Liver (tissue), 3 donors: ENCODE measurements at regions not wholly inside any gene's neighbourhood (a gene's known extent, or its start where the extent isn't known, plus 50 kb on each side); places are given as distances from the start of the nearest gene placed in this dataset.
"Not testable (repeated sequence)": the region's sequence is repeated elsewhere in the genome, so short reads cannot be mapped to it uniquely, and the experiment has no call there.

ENCODE experiments used
- EGR1 ChIP-seq, 2 donors: IDR thresholded peaks; 2 replicates each; pipeline ENCODE4 v1.6.1; 2016 to 2018; ENCODE audit warnings: antibody characterized with exemption in 2 of 2, low read depth in 2 of 2
- GABPA ChIP-seq, 2 donors: IDR thresholded peaks in 1 of 2; conservative IDR thresholded peaks in 1 of 2; 2 replicates each; pipeline ENCODE4 v1.6.1; 2016; ENCODE audit warnings: antibody characterized with exemption in 2 of 2, mild to moderate bottlenecking in 1 of 2, moderate library complexity in 1 of 2
- JUND ChIP-seq, 2 donors: IDR thresholded peaks; 2 replicates each; pipeline ENCODE4 v1.6.1; 2016; ENCODE audit warnings: antibody characterized with exemption in 2 of 2
- NR2F2 ChIP-seq: IDR thresholded peaks from 2 replicates; pipeline ENCODE4 v1.6.1; 2016; ENCODE audit warnings: antibody characterized with exemption
- RAD21 ChIP-seq, 2 donors: IDR thresholded peaks; 2 replicates each; pipeline ENCODE4 v1.6.1; 2016; ENCODE audit warnings: antibody characterized with exemption in 2 of 2, mild to moderate bottlenecking in 2 of 2
- RXRA ChIP-seq, 2 donors: IDR thresholded peaks; 2 replicates each; pipeline ENCODE4 v1.6.1; 2017 to 2018; ENCODE audit warnings: antibody characterized with exemption in 2 of 2, mild to moderate bottlenecking in 1 of 2
- SP1 ChIP-seq: IDR thresholded peaks from 2 replicates; pipeline ENCODE4 v1.6.1; 2018; ENCODE audit warnings: antibody characterized with exemption, mild to moderate bottlenecking
- TAF1 ChIP-seq: conservative IDR thresholded peaks from 2 replicates; pipeline ENCODE4 v1.6.1; 2016; ENCODE audit warnings: antibody characterized with exemption, mild to moderate bottlenecking
- YY1 ChIP-seq: IDR thresholded peaks from 2 replicates; pipeline ENCODE4 v1.6.1; 2016; ENCODE audit warnings: antibody characterized with exemption, mild to moderate bottlenecking
- TF ChIP-seq, protein P1 (sequence below): fragments of 150-350 bp; IDR thresholded peaks from 2 replicates; pipeline ENCODE4 v1.5.1; 2017; ENCODE audit warnings: improper control_type of control experiment, low read depth, low read length; ENCODE audit not compliant: missing input control
- TF ChIP-seq, protein P2 (sequence below): IDR thresholded peaks from 2 replicates; pipeline ENCODE4 v1.6.1; 2016; ENCODE audit warnings: antibody characterized with exemption
- TF ChIP-seq, protein P3 (sequence below): IDR thresholded peaks from 2 replicates; pipeline ENCODE4 v1.6.1; 2016; ENCODE audit warnings: antibody characterized with exemption, mild to moderate bottlenecking
- TF ChIP-seq, protein P4 (sequence below): IDR thresholded peaks from 2 replicates; pipeline ENCODE4 v1.6.1; 2016; ENCODE audit warnings: antibody characterized with exemption
- TF ChIP-seq, protein P5 (sequence below): IDR thresholded peaks from 2 replicates; pipeline ENCODE4 v1.6.1; 2016; ENCODE audit warnings: antibody characterized with exemption
- donor health status: healthy.
- donor health status: healthy.

DNA sequence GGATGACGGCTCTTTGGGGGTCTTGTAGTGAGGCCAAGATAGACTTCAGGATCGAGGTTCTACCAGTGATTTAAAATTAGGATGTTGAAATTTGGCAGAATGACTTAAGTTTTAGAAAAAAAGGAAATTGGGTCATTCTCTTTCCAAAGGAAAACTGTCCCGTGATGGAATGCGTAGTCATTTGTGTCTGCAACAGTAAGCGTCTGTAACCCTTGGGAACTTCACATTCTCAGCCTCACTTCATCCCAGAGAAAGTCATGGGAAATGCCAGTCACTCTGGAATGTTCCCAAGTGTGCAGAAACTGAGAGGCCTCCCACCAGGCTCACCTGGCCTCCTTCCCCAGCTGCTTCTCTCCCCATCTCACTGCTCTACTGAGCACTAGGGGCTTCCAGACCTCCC is 5441.4 kb upstream of the TPTE start:
- TF ChIP-seq, protein P1, sequence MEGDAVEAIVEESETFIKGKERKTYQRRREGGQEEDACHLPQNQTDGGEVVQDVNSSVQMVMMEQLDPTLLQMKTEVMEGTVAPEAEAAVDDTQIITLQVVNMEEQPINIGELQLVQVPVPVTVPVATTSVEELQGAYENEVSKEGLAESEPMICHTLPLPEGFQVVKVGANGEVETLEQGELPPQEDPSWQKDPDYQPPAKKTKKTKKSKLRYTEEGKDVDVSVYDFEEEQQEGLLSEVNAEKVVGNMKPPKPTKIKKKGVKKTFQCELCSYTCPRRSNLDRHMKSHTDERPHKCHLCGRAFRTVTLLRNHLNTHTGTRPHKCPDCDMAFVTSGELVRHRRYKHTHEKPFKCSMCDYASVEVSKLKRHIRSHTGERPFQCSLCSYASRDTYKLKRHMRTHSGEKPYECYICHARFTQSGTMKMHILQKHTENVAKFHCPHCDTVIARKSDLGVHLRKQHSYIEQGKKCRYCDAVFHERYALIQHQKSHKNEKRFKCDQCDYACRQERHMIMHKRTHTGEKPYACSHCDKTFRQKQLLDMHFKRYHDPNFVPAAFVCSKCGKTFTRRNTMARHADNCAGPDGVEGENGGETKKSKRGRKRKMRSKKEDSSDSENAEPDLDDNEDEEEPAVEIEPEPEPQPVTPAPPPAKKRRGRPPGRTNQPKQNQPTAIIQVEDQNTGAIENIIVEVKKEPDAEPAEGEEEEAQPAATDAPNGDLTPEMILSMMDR, result not testable (repeated sequence)
- TF ChIP-seq, protein P2, sequence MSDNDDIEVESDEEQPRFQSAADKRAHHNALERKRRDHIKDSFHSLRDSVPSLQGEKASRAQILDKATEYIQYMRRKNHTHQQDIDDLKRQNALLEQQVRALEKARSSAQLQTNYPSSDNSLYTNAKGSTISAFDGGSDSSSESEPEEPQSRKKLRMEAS, result not testable (repeated sequence)
- TF ChIP-seq, protein P3, sequence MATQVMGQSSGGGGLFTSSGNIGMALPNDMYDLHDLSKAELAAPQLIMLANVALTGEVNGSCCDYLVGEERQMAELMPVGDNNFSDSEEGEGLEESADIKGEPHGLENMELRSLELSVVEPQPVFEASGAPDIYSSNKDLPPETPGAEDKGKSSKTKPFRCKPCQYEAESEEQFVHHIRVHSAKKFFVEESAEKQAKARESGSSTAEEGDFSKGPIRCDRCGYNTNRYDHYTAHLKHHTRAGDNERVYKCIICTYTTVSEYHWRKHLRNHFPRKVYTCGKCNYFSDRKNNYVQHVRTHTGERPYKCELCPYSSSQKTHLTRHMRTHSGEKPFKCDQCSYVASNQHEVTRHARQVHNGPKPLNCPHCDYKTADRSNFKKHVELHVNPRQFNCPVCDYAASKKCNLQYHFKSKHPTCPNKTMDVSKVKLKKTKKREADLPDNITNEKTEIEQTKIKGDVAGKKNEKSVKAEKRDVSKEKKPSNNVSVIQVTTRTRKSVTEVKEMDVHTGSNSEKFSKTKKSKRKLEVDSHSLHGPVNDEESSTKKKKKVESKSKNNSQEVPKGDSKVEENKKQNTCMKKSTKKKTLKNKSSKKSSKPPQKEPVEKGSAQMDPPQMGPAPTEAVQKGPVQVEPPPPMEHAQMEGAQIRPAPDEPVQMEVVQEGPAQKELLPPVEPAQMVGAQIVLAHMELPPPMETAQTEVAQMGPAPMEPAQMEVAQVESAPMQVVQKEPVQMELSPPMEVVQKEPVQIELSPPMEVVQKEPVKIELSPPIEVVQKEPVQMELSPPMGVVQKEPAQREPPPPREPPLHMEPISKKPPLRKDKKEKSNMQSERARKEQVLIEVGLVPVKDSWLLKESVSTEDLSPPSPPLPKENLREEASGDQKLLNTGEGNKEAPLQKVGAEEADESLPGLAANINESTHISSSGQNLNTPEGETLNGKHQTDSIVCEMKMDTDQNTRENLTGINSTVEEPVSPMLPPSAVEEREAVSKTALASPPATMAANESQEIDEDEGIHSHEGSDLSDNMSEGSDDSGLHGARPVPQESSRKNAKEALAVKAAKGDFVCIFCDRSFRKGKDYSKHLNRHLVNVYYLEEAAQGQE, result not testable (repeated sequence)
- TF ChIP-seq YY1; SP1; TAF1; RAD21 (IDR thresholded peaks at IDR 0.05); JUND (IDR thresholded peaks at IDR 0.05); EGR1 (IDR thresholded peaks at IDR 0.05; ENCODE audit: low read depth in 2 of 2); RXRA (IDR thresholded peaks at IDR 0.05); NR2F2; GABPA (IDR thresholded peaks at IDR 0.05 in 1 of 2, conservative IDR thresholded peaks at IDR 0.05 in 1 of 2): not testable (repeated sequence)
- TF ChIP-seq, protein P4, sequence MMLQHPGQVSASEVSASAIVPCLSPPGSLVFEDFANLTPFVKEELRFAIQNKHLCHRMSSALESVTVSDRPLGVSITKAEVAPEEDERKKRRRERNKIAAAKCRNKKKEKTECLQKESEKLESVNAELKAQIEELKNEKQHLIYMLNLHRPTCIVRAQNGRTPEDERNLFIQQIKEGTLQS, result not testable (repeated sequence)
- TF ChIP-seq, protein P5, sequence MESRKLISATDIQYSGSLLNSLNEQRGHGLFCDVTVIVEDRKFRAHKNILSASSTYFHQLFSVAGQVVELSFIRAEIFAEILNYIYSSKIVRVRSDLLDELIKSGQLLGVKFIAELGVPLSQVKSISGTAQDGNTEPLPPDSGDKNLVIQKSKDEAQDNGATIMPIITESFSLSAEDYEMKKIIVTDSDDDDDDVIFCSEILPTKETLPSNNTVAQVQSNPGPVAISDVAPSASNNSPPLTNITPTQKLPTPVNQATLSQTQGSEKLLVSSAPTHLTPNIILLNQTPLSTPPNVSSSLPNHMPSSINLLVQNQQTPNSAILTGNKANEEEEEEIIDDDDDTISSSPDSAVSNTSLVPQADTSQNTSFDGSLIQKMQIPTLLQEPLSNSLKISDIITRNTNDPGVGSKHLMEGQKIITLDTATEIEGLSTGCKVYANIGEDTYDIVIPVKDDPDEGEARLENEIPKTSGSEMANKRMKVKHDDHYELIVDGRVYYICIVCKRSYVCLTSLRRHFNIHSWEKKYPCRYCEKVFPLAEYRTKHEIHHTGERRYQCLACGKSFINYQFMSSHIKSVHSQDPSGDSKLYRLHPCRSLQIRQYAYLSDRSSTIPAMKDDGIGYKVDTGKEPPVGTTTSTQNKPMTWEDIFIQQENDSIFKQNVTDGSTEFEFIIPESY, result not testable (repeated sequence)
